ENCODE measurements at regions not wholly inside any gene's neighbourhood (a gene's known extent, or its start where the extent isn't known, plus 50 kb on each side); places are given as distances from the start of the nearest gene placed in this dataset.

- Histone ChIP-seq H3K27me3 (no peaks in the 10 kb centered on the region), H3K4me3 (no peak overlapping the region), H3K27ac (no peak overlapping the region), H3K9me3 (ENCODE audit: low read depth) (no peaks in the 10 kb centered on the region), H3K4me1 (ENCODE audit: low read depth) (no peaks in the 10 kb centered on the region), H3K36me3 (no peaks in the 10 kb centered on the region)
- no peak for DNase-seq (ENCODE audit: low read depth in 1 of 2, low spot score in 1 of 2)
- TF ChIP-seq CTCF (IDR thresholded peaks at IDR 0.05; ENCODE audit: low read depth, low read length), result no peak
These were observed 478.7 kb downstream of the PDCD6IP start for GRCh38 chr3:34277110-34277509.

GRCh38 chr3:34279901-34280300, 481.5 kb downstream of the PDCD6IP start:
- Histone ChIP-seq H3K27me3 (no peaks in the 10 kb centered on the region), H3K36me3 (no peaks in the 10 kb centered on the region), H3K9me3 (ENCODE audit: low read depth) (no peaks in the 10 kb centered on the region), H3K4me3 (no peak overlapping the region), H3K27ac (no peak overlapping the region), H3K4me1 (ENCODE audit: low read depth) (peaks cover 4% of the 10 kb centered on the region)
- no peak for TF ChIP-seq CTCF (IDR thresholded peaks at IDR 0.05; ENCODE audit: low read depth, low read length)
- DNase-seq (ENCODE audit: low read depth in 1 of 2, low spot score in 1 of 2), result no peak

- Histone ChIP-seq H3K27ac (peak overlapping the region; percentile 92), H3K9me3 (ENCODE audit: low read depth) (no peaks in the 10 kb centered on the region), H3K27me3 (no peaks in the 10 kb centered on the region), H3K4me3 (no peak overlapping the region), H3K36me3 (no peaks in the 10 kb centered on the region), H3K4me1 (ENCODE audit: low read depth) (peaks cover 21% of the 10 kb centered on the region)
- TF ChIP-seq CTCF (IDR thresholded peaks at IDR 0.05; ENCODE audit: low read depth, low read length), result no peak
- no peak for DNase-seq (ENCODE audit: low read depth in 1 of 2, low spot score in 1 of 2)
These were observed 485.3 kb downstream of the PDCD6IP start for GRCh38 chr3:34283751-34284150.

GRCh38 chr3:34284959-34285826, 486.8 kb downstream of the PDCD6IP start:
- Histone ChIP-seq H3K36me3 (no peaks in the 10 kb centered on the region), H3K4me1 (ENCODE audit: low read depth) (peaks cover 23% of the 10 kb centered on the region), H3K9me3 (ENCODE audit: low read depth) (no peaks in the 10 kb centered on the region), H3K27ac (peak overlapping the region; percentile 92), H3K4me3 (no peak overlapping the region), H3K27me3 (no peaks in the 10 kb centered on the region)
- TF ChIP-seq CTCF (IDR thresholded peaks at IDR 0.05; ENCODE audit: low read depth, low read length), result no peak
- no peak for DNase-seq (ENCODE audit: low read depth in 1 of 2, low spot score in 1 of 2)

GRCh38 chr3:34285827-34286188, 487.4 kb downstream of the PDCD6IP start:
- Histone ChIP-seq H3K4me3 (no peak overlapping the region), H3K4me1 (ENCODE audit: low read depth) (peaks cover 29% of the 10 kb centered on the region), H3K9me3 (ENCODE audit: low read depth) (no peaks in the 10 kb centered on the region), H3K27ac (peak overlapping the region; percentile 92), H3K36me3 (no peaks in the 10 kb centered on the region), H3K27me3 (no peaks in the 10 kb centered on the region)
- TF ChIP-seq CTCF (IDR thresholded peaks at IDR 0.05; ENCODE audit: low read depth, low read length), result no peak
- DNase-seq (ENCODE audit: low read depth in 1 of 2, low spot score in 1 of 2), result peak in 1 of 2 donors; percentile 64

All from cardiac muscle cell (in vitro differentiated cells and primary cell).